Skeletal muscle cell (primary cell): ENCODE measurements at regions not wholly inside any gene's neighbourhood (a gene's known extent, or its start where the extent isn't known, plus 50 kb on each side); places are given as distances from the start of the nearest gene placed in this dataset.
"Not testable (repeated sequence)": the region's sequence is repeated elsewhere in the genome, so short reads cannot be mapped to it uniquely, and the experiment has no call there.

Source experiments
- DNase-seq: peaks from one replicate; pipeline ENCODE4 v3.0.0-alpha.2; 2010; ENCODE audit warnings: low read depth
- H3K4me3 ChIP-seq: 2 replicates; pipeline ENCODE4 v1.5.1; 2011; ENCODE audit warnings: low read depth, mild to moderate bottlenecking, control low read depth, low read length, moderate library complexity

GRCh38 chr12:63003223-63003819 is 68.4 kb upstream of the PPM1H start:
- no peak overlapping the region for H3K4me3 ChIP-seq
- no peak for DNase-seq

GRCh38 chr12:63002059-63002458 is 67.1 kb upstream of the PPM1H start:
- not testable (repeated sequence) for H3K4me3 ChIP-seq, DNase-seq

DNA sequence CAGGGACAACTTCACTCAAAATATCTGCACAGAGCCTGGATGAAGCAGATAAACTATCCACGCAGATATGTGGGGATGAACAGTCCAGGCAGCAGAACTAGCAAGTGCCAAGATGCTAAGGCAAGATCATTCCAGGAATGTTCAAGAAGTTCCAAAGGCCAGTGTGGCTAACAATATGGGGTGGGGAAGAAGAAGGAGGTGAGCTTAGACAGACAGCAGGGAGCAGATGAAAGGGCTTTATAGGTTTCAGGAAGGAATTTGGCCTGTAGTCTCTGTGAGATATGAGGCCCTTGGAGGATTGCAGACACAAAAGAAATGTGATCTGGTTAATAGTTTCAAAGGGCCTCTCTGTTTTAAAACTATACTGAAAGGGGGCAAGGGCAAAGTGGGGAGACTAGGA is 63.5 kb upstream of the PPM1H start:
- H3K4me3 ChIP-seq: no peak overlapping the region
- no peak for DNase-seq

- H3K4me3 ChIP-seq: no peak overlapping the region
- no peak for DNase-seq
Observed at GRCh38 chr12:62995097-62995496, 60.1 kb upstream of the PPM1H start.

- DNase-seq: no peak
- no peak overlapping the region for H3K4me3 ChIP-seq
Observed at GRCh38 chr12:62986844-62987243, 51.9 kb upstream of the PPM1H start.
